GM21390 (cell line): ENCODE measurements at regions not wholly inside any gene's neighbourhood (a gene's known extent, or its start where the extent isn't known, plus 50 kb on each side); places are given as distances from the start of the nearest gene placed in this dataset.

Source experiments
- ATAC-seq: cut with Tn5 transposase; IDR thresholded peaks from one replicate; pipeline ENCODE4 v1.9.1; 2021; ENCODE audit not compliant: unreplicated experiment

- no peak for ATAC-seq
Observed at GRCh38 chr2:47315475-47315874, 53.6 kb upstream of the EPCAM start.

GRCh38 chr2:47313728-47314127 lies 55.4 kb upstream of the EPCAM start:
- ATAC-seq = no peak

GRCh38 chr2:47313141-47313691 lies 55.9 kb upstream of the EPCAM start:
- no peak for ATAC-seq

- no peak for ATAC-seq
Observed at GRCh38 chr2:47312491-47312850, 56.6 kb upstream of the EPCAM start.

DNA sequence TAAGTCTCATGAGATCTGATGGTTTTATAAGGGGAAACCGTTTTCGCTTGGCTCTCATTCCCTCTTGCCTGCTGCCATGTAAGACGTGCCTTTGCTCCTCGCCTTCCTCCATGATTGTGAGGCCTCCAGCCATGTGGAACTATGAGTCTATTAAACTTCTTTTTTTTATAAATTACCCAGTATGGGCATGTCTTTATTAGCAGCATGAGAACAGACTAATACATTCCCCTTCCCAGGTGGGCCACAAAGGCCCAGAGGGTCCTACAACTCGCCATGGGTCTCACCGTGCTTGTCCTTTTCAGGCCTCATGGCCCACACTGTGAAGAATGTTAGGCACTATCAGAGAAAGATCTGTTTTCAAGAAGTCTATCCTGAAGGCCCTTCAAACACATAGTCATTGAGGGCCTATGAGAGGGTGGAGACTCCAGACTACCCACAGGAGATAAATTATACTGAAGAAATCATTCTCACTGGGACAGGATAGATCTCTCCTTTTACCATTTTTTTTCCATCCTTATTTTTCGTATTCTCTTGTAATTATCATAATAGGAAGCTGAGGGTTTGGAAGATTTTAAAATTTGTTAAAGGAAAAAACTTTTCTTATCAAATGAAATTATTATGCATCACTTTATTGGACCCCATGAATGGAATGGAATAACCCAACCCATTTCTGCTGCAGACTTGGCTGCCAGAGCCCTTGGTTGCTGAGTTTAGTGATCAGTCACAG lies 57.2 kb upstream of the EPCAM start:
- no peak for ATAC-seq

GRCh38 chr2:47310801-47311560 lies 58.1 kb upstream of the EPCAM start:
- peak; percentile 21 for ATAC-seq

- ATAC-seq = peak; percentile 86
Observed at GRCh38 chr2:47309952-47310800, 58.9 kb upstream of the EPCAM start.

DNA sequence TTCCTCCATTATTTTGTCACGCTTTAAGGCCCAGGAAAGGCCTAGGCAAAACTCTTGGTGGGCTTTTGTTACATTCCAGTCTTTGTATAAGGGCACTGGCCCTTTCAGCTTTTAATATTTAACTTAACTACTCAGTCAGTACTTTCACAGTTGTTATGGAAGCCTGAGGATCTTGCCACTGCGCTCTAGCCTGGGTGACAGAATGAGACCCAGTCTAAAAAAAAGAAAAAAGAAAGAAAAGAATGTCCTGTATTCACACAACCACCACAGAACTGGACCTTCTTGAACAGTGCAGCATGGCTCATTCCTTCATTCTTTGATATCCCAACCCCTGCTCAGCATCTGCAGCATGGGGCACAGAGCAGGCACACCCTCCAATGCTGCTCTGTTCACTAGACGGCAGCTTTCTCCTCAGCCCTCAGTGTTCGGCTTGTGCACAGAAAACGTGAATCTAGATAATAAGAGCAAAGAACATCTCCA lies 59.6 kb upstream of the EPCAM start:
- peak; percentile 0 for ATAC-seq

- no peak for ATAC-seq
Observed at GRCh38 chr2:47307066-47307465, 62.0 kb upstream of the EPCAM start.

- ATAC-seq = no peak
Observed at GRCh38 chr2:47304654-47305053, 64.5 kb upstream of the EPCAM start.

GRCh38 chr2:47303341-47304148 lies 65.6 kb upstream of the EPCAM start:
- ATAC-seq = no peak

DNA sequence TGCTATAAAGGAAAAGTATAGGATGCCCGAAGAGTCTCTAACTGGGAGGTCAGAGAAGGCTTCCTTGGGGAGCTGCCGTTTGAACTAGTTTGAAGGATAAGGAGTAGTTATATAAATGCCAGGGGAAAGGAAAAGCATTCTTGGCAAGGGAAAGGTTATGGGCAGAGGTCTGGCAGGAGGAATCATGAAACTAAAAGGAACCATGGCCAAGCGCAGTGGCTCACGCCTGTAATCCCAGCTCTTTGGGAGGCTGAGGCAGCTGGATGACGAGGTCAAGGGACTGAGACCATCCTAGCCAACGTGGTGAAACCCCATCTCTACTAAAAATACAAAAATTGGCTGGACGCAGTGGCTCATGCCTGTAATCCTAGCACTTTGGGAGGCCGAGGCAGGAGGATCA lies 66.8 kb upstream of the EPCAM start:
- no peak for ATAC-seq

DNA sequence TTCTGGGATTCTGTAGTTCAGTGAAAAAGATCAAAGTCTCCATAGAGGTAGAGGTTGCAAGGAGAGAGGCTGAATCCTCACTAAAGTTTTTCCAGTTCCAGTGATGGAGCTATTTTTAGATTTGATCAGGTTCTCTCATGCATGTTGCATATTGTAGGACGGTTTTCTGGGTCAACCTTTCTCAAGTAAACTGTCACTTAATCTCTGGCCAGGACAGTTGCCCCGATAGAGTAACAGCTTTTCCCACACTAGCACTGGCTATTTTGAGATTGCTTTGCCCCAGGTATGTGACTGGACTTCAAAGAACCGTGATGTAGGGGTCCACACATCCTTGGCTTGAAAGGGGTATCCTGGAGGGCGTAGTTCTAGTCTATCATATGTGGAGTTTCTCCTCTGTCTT lies 67.4 kb upstream of the EPCAM start:
- no peak for ATAC-seq

DNA sequence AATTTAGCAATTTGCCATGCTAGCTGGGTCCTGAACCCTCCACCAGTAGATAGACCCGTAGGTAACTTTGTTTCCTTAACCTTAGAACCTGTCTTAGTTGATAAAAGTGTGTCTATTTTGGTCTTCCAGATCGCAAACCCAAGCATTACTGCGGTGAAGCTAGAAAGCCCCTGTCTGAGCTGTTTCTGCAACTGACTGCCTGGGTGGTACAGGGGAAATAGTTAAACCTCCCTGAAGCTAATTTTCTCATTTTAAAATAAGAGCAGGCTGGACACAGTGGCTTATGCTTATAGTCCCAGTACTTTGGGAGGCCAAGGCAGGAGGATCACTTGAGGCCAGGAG lies 67.9 kb upstream of the EPCAM start:
- ATAC-seq = peak; percentile 70

DNA sequence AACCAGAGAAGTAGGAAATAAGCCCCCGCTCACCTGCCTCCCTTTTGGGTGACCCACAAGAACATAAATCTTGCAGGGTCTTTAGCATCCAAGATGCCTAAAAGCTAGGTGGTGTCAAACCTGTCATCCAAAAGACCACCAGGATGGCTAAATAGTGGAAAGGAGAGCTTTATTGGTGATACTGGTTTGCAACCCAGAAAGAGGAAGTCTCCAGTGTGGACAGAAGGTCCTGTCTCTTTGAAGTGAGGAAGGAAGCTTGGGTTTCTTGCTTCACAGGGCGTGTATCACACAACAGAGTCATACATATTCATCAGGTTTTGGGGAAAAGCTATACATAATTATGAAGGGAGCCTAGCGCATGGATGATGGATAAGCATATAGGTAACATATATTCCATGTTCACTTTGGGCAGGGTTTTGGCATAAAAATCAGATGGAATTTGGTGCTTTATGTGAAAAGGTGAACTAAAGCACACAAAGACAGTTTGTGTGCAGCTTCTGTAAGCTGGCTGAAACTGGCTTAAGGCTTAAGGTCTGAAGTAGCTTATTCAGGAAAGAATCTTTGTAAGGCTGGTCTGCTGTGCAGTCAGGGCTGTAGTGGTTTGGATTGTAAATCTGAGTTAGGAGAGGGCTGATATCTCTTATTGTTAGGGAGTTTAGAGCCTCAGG lies 68.4 kb upstream of the EPCAM start:
- ATAC-seq = peak; percentile 79

DNA sequence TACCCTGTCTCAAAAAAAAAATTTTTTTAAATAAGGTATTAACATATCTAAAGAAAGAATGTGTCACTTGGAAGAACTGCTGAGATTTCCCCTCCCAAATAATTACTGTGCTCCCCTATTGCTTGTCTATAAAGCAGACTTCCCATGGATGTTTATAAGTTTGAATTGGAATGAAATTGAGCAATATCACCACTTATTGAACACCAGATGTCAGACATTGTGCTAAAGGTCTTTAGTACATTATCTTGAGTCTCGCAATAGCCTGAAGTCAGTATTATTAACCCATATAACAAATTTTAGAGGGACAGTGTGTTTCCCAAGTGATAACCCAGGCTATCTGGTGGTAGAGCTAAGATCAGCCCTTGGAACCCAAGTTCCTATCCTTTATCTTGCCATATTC lies 69.0 kb upstream of the EPCAM start:
- no peak for ATAC-seq

GRCh38 chr2:47299555-47299954 lies 69.6 kb upstream of the EPCAM start:
- no peak for ATAC-seq

GRCh38 chr2:47298771-47299170 lies 70.3 kb upstream of the EPCAM start:
- ATAC-seq = no peak

DNA sequence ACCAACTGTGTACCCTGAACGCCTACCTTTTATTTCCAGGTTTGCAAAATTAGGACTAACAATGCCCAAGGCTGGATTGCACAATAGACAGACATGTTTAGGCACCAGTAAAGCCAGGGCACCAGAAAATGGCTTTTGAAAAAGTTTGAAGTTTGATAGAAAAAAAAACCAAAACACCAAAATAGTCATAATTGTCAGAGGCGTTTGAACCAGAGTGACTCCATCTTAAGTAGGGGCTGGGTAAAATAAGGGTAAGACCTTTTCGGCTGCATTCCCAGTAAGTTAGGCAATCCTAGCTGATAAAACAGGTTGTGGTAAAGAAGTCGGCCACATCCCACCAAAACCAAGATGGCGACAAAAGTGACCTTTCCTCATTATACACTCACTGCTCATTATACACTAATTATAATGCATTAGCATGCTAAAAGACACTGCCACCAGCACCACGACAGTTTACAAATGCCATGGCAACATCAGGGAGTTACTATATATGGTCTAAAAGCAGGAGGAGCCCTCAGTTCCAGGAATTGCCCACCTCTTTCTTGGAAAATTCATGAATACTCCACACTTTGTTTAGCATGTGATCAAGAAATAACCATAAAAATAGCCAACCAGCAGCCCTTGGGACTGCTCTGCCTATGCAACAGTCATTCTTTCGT lies 71.2 kb upstream of the EPCAM start:
- no peak for ATAC-seq
